PC-9 (cell line): ENCODE measurements at regions not wholly inside any gene's neighbourhood (a gene's known extent, or its start where the extent isn't known, plus 50 kb on each side); places are given as distances from the start of the nearest gene placed in this dataset.

ENCODE experiments used
- CTCF ChIP-seq: fragments of 200-600 bp; sonication (generic); conservative IDR thresholded peaks from 2 replicates; pipeline ENCODE4 v1.6.1; 2017; ENCODE audit warnings: mixed run types, antibody characterized with exemption, mild to moderate bottlenecking, moderate library complexity
- EZH2 ChIP-seq: fragments of 200-600 bp; sonication (generic); IDR thresholded peaks from 2 replicates; pipeline ENCODE4 v1.8.0; 2017; ENCODE audit warnings: antibody characterized with exemption, low read depth

DNA sequence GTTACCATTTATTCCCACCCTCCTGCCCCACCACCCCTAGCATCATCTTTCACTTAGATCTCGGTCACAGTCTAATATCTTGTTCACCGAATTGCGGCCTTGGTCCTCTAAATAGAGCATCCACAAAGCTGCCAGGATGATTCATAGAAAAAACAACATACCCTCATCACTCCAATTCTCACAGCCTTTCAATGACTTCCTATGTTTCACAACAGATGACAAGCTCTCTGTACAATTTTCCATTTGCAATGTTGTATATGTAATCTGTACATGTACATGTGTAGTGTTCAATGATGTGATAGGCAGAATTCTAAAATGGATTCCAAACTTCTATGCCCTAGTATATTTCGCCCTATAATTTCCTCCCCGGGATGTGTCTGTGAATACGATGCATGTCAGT is 675.6 kb upstream of the CELF4 start:
- TF ChIP-seq CTCF (no peak), EZH2 (no peak)
